ENCODE measurements at regions not wholly inside any gene's neighbourhood (a gene's known extent, or its start where the extent isn't known, plus 50 kb on each side); places are given as distances from the start of the nearest gene placed in this dataset.

DNA sequence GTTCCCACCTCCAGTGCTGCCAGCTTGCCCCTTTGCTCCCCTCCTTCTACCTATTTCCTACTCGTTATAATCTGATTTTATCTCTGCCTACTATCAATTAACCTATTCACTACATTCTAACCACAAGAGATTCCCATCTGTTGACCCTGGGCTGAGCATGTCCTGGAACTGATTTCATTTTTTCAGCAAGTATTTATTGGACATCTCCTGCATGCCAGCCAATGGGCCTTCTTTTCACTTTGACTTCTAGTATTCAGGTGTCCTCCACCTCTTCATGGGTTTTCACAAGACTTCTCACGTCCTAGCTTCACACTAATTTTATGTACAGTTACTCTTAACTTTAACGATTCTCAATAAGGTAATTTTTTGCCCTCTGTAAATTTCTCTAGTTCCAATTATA lies 282.7 kb upstream of the KLHL1 start:
- ATAC-seq = no peak
- TF ChIP-seq CSDC2 (CRISPR knock-in tag; IDR thresholded peaks at IDR 0.05) = no peak

DNA sequence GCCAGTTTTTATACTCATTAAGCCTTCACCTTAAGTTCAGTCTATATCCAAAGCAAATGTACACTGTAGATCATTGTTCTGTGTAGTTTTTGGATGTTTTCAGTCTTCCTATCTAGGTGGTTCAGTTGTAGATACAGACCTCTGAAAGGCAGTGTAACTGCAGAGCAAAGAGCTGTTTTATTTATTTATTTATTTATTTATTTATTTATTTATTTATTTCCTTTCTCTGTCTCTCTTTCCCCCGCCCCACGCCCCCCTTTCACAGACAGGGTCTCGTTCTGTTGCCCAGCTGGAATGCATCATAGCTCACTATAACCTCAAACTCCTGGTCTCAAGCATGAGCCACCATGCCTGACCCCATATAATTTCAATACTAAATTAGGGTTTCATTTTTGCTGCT lies 281.8 kb upstream of the KLHL1 start:
- no peak for TF ChIP-seq ISL1 (CRISPR knock-in tag; IDR thresholded peaks at IDR 0.05)
- no peak for TF ChIP-seq PATZ1 (CRISPR knock-in tag; IDR thresholded peaks at IDR 0.05; ENCODE audit: borderline replicate concordance)
- no peak for TF ChIP-seq RARB (CRISPR knock-in tag; IDR thresholded peaks at IDR 0.05)
- TF ChIP-seq TCF4 (CRISPR knock-in tag; IDR thresholded peaks at IDR 0.05; ENCODE audit: borderline replicate concordance) = no peak
- TF ChIP-seq CSDC2 (CRISPR knock-in tag; IDR thresholded peaks at IDR 0.05) = no peak
- TF ChIP-seq OSR1 (CRISPR knock-in tag; IDR thresholded peaks at IDR 0.05) = no peak
- no peak for TF ChIP-seq BACH2 (CRISPR knock-in tag; IDR thresholded peaks at IDR 0.05; ENCODE audit: borderline replicate concordance)
- no peak for TF ChIP-seq SNAI2 (CRISPR knock-in tag; IDR thresholded peaks at IDR 0.05)
- TF ChIP-seq CREB5 (CRISPR knock-in tag; IDR thresholded peaks at IDR 0.05; ENCODE audit: low read depth) = no peak
- TF ChIP-seq TOX (CRISPR knock-in tag; IDR thresholded peaks at IDR 0.05; ENCODE audit: borderline replicate concordance) = no peak
- TF ChIP-seq ZC3H10 (CRISPR knock-in tag; IDR thresholded peaks at IDR 0.05) = no peak
- TF ChIP-seq ZNF8 (CRISPR knock-in tag; IDR thresholded peaks at IDR 0.05) = no peak
- TF ChIP-seq, protein P1, sequence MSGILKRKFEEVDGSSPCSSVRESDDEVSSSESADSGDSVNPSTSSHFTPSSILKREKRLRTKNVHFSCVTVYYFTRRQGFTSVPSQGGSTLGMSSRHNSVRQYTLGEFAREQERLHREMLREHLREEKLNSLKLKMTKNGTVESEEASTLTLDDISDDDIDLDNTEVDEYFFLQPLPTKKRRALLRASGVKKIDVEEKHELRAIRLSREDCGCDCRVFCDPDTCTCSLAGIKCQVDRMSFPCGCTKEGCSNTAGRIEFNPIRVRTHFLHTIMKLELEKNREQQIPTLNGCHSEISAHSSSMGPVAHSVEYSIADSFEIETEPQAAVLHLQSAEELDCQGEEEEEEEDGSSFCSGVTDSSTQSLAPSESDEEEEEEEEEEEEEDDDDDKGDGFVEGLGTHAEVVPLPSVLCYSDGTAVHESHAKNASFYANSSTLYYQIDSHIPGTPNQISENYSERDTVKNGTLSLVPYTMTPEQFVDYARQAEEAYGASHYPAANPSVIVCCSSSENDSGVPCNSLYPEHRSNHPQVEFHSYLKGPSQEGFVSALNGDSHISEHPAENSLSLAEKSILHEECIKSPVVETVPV (CRISPR knock-in tag; IDR thresholded peaks at IDR 0.05) = no peak
- no peak for TF ChIP-seq ZFP30 (CRISPR knock-in tag; IDR thresholded peaks at IDR 0.05)
- no peak for TF ChIP-seq ZNF70 (CRISPR knock-in tag; IDR thresholded peaks at IDR 0.05)
- no peak for TF ChIP-seq ZFP3 (CRISPR knock-in tag; IDR thresholded peaks at IDR 0.05)
- TF ChIP-seq TSHZ2 (CRISPR knock-in tag; IDR thresholded peaks at IDR 0.05) = no peak
- no peak for TF ChIP-seq ESRRG (CRISPR knock-in tag; IDR thresholded peaks at IDR 0.05)
- TF ChIP-seq ZNF565 (CRISPR knock-in tag; conservative IDR thresholded peaks at IDR 0.05; ENCODE audit: low read depth) = no peak
- no peak for ATAC-seq

DNA sequence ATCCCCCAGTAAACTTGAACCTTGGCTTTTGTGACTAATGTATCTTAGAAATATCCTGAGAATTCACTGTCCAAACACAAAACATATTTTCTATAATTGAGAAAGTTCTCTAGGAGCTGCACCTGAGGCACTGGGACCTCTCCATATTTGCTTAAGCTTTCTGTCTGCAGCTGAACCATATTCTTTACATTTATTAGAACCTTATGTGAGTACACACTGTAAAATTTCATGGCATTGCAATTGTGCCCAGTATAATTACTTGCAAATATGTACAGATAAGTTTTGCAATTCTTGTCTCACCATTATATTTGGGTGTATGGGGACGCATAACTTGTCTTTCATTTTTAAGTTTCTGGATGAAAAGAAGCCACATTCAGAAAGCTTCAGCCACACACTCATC lies 280.7 kb upstream of the KLHL1 start:
- ATAC-seq = no peak
- TF ChIP-seq ZNF565 (CRISPR knock-in tag; conservative IDR thresholded peaks at IDR 0.05; ENCODE audit: low read depth) = no peak

DNA sequence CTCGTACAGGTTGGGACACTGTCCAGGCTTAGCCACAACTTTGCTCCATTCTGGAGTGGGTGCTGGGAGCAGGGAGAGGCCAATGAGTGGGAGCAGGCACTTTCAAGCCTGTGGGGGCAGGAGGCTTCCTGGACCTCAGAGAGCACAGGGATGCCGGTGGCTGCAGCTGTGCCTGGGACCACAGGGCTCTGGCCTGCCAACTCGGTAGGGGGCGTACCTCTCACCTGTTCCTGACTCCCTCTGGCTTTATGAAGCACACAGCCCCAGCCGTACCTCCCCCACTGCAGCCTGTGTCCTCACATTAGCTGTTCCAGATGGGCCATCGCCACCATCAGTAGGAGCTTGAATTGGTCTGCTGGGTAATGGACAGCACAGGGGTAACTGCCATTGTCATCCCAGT lies 278.7 kb upstream of the KLHL1 start:
- no peak for TF ChIP-seq TCF4 (CRISPR knock-in tag; IDR thresholded peaks at IDR 0.05; ENCODE audit: borderline replicate concordance)
- no peak for TF ChIP-seq ARNTL (CRISPR knock-in tag; IDR thresholded peaks at IDR 0.05; ENCODE audit: borderline replicate concordance, low read depth)
- TF ChIP-seq PPARA (CRISPR knock-in tag; IDR thresholded peaks at IDR 0.05; ENCODE audit: borderline replicate concordance) = no peak
- no peak for TF ChIP-seq ZNF70 (CRISPR knock-in tag; IDR thresholded peaks at IDR 0.05)
- TF ChIP-seq GLIS3 (CRISPR knock-in tag; IDR thresholded peaks at IDR 0.05) = no peak
- TF ChIP-seq OSR1 (CRISPR knock-in tag; IDR thresholded peaks at IDR 0.05) = no peak
- no peak for TF ChIP-seq ISL1 (CRISPR knock-in tag; IDR thresholded peaks at IDR 0.05)
- no peak for TF ChIP-seq CSDC2 (CRISPR knock-in tag; IDR thresholded peaks at IDR 0.05)
- TF ChIP-seq ZFP3 (CRISPR knock-in tag; IDR thresholded peaks at IDR 0.05) = no peak
- no peak for TF ChIP-seq BACH2 (CRISPR knock-in tag; IDR thresholded peaks at IDR 0.05; ENCODE audit: borderline replicate concordance)
- no peak for TF ChIP-seq ESRRG (CRISPR knock-in tag; IDR thresholded peaks at IDR 0.05)
- TF ChIP-seq, protein P1 (CRISPR knock-in tag; IDR thresholded peaks at IDR 0.05) = no peak
- no peak for TF ChIP-seq ZNF8 (CRISPR knock-in tag; IDR thresholded peaks at IDR 0.05)
- no peak for ATAC-seq

Data from SK-N-SH treated with all-trans-retinoic acid at 6 μM for 48 hours (cell line).